ENCODE measurements at regions not wholly inside any gene's neighbourhood (a gene's known extent, or its start where the extent isn't known, plus 50 kb on each side); places are given as distances from the start of the nearest gene placed in this dataset.

DNA sequence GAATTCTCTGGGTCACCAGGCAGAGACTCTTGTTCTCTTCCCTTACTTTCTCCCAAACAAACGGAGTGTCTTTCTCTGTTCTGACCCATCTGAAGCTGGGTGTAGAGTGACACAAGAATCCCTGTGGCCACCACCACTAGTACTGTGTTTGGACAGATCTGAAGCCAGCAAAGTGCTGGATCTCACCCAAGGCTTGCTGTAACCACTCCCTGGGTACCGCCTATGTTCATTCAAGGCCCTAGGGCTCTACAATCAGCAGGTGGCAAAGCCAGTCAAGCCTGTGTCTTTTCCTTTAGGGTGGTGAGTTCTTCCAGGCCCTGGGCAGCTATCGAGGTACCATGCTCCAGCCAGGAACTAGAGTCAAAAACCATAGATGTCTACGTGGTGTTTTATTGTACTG, 149.2 kb upstream of the CTNNB1 start (continued):
- no peak for TF ChIP-seq TCF7 (IDR thresholded peaks at IDR 0.05; ENCODE audit: borderline replicate concordance)
- no peak for TF ChIP-seq RAD51 (IDR thresholded peaks at IDR 0.05; ENCODE audit: borderline replicate concordance, low read depth)

DNA sequence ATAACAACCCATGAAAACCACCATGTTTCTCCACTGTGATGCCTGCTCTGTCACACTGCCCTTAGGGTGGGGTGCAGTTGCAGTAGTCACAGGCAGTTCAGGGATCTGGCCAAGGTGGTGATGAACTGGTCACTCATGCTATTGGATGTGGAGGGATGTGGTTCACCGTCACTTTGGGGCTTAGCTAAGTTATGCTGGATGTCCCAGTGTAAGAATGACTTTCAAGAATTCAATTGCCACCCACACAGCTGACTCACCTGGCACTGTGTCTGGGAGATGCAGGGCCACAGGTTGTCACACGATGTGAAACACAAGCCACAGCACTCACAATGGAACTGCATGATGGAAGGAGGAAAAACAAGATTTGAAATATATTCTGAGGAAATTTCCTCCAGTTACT, 146.1 kb upstream of the CTNNB1 start:
- 0% methylated on average over 2 of the region's 2 CpGs for WGBS (ENCODE audit: insufficient coverage, low coverage, missing lambda C conversion rate)
- POLR2A ChIA-PET = interaction anchor here (0.7 kb wide), 1 partner anchor 20 kb away, joined by 3 read pairs; no protein-coding TSS in a partner anchor
- no peak overlapping the region for H3K4me2 ChIP-seq (ENCODE audit: insufficient read depth, low read length)
- H3K27me3 ChIP-seq (ENCODE audit: control insufficient read depth in 2 of 2, insufficient read depth in 2 of 2, low read length in 2 of 2) = no peaks in the 10 kb centered on the region
- intact Hi-C loops (cut with micrococcal nuclease) = no loop called here
- H3K27ac ChIP-seq (ENCODE audit: extremely low read depth, low read depth, low read length) = no peak overlapping the region
- DNase-seq (ENCODE audit: extremely low read depth in 1 of 4, low spot score in 3 of 4) (no peak), FAIRE-seq (no peak), ATAC-seq (no peak)
- H4K20me1 ChIP-seq (replicated peaks; ENCODE audit: control insufficient read depth, insufficient read depth, low read length) = no peaks in the 10 kb centered on the region
- H3K9ac ChIP-seq (ENCODE audit: insufficient read depth in 1 of 2, low read depth in 2 of 2, low read length in 2 of 2) = no peak overlapping the region
- H3K9me3 ChIP-seq (replicated peaks; ENCODE audit: control insufficient read depth, insufficient read depth, low read depth, low read length) = no peaks in the 10 kb centered on the region
- in situ Hi-C loops (cut with MboI) = no loop called here
- no peaks in the 10 kb centered on the region for H3K4me1 ChIP-seq (replicated peaks in 1 of 2; ENCODE audit: control insufficient read depth in 2 of 2, insufficient read depth in 2 of 2, low read length in 2 of 2)
- no peak overlapping the region for H3K4me3 ChIP-seq
- H3K36me3 ChIP-seq (ENCODE audit: control insufficient read depth, insufficient read depth, low read length) = no peaks in the 10 kb centered on the region
- no peaks in the 10 kb centered on the region for H3K9me1 ChIP-seq (ENCODE audit: control insufficient read depth, insufficient read depth, low read length)
- CTCF ChIA-PET (ENCODE audit: low intra/inter-chr PET ratio) = interaction anchor here (0.7 kb wide), 1 partner anchor 26 kb away, joined by 3 read pairs; no protein-coding TSS in a partner anchor
- no peaks in the 10 kb centered on the region for H3K79me2 ChIP-seq (ENCODE audit: control insufficient read depth, insufficient read depth, low read length)
- BruUV-seq (replicated peaks) = no TSS peak
- H2AFZ ChIP-seq (ENCODE audit: low read depth, low read length) = no peak overlapping the region
- TF ChIP-seq TBL1XR1 (IDR thresholded peaks at IDR 0.05; ENCODE audit: low read length in 2 of 2) (no peak), ZNF124 (CRISPR knock-in tag; IDR thresholded peaks at IDR 0.05) (no peak), ZKSCAN8 (CRISPR knock-in tag; IDR thresholded peaks at IDR 0.05) (no peak), ZNF274 (IDR thresholded peaks at IDR 0.05; ENCODE audit: borderline replicate concordance, low read depth, low read length) (no peak), HNRNPH1 (optimal IDR thresholded peaks at IDR 0.05; ENCODE audit: low read depth, low read length) (no peak), ETV6 (IDR thresholded peaks at IDR 0.05; ENCODE audit: borderline replicate concordance in 1 of 2, low read depth in 2 of 2, low read length in 1 of 2) (no peak), ETV6 (CRISPR knock-in tag; IDR thresholded peaks at IDR 0.05; ENCODE audit: borderline replicate concordance) (no peak), YBX1 (IDR thresholded peaks at IDR 0.05) (no peak), NCOA6 (IDR thresholded peaks at IDR 0.05) (no peak), HDAC3 (IDR thresholded peaks at IDR 0.05; ENCODE audit: borderline replicate concordance, partially characterized antibody) (no peak), MAFK (IDR thresholded peaks at IDR 0.05; ENCODE audit: low read length) (no peak)
- TF ChIP-seq, protein P1, sequence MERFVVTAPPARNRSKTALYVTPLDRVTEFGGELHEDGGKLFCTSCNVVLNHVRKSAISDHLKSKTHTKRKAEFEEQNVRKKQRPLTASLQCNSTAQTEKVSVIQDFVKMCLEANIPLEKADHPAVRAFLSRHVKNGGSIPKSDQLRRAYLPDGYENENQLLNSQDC (CRISPR knock-in tag; IDR thresholded peaks at IDR 0.05) = no peak
- TF ChIP-seq, protein P2, sequence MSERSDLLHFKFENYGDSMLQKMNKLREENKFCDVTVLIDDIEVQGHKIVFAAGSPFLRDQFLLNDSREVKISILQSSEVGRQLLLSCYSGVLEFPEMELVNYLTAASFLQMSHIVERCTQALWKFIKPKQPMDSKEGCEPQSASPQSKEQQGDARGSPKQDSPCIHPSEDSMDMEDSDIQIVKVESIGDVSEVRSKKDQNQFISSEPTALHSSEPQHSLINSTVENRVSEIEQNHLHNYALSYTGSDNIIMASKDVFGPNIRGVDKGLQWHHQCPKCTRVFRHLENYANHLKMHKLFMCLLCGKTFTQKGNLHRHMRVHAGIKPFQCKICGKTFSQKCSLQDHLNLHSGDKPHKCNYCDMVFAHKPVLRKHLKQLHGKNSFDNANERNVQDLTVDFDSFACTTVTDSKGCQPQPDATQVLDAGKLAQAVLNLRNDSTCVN (CRISPR knock-in tag; IDR thresholded peaks at IDR 0.05) = no peak
- TF ChIP-seq, protein P3, sequence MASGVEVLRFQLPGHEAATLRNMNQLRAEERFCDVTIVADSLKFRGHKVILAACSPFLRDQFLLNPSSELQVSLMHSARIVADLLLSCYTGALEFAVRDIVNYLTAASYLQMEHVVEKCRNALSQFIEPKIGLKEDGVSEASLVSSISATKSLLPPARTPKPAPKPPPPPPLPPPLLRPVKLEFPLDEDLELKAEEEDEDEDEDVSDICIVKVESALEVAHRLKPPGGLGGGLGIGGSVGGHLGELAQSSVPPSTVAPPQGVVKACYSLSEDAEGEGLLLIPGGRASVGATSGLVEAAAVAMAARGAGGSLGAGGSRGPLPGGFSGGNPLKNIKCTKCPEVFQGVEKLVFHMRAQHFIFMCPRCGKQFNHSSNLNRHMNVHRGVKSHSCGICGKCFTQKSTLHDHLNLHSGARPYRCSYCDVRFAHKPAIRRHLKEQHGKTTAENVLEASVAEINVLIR (CRISPR knock-in tag; IDR thresholded peaks at IDR 0.05) = no peak
- TF ChIP-seq, protein P4, sequence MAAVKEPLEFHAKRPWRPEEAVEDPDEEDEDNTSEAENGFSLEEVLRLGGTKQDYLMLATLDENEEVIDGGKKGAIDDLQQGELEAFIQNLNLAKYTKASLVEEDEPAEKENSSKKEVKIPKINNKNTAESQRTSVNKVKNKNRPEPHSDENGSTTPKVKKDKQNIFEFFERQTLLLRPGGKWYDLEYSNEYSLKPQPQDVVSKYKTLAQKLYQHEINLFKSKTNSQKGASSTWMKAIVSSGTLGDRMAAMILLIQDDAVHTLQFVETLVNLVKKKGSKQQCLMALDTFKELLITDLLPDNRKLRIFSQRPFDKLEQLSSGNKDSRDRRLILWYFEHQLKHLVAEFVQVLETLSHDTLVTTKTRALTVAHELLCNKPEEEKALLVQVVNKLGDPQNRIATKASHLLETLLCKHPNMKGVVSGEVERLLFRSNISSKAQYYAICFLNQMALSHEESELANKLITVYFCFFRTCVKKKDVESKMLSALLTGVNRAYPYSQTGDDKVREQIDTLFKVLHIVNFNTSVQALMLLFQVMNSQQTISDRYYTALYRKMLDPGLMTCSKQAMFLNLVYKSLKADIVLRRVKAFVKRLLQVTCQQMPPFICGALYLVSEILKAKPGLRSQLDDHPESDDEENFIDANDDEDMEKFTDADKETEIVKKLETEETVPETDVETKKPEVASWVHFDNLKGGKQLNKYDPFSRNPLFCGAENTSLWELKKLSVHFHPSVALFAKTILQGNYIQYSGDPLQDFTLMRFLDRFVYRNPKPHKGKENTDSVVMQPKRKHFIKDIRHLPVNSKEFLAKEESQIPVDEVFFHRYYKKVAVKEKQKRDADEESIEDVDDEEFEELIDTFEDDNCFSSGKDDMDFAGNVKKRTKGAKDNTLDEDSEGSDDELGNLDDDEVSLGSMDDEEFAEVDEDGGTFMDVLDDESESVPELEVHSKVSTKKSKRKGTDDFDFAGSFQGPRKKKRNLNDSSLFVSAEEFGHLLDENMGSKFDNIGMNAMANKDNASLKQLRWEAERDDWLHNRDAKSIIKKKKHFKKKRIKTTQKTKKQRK (IDR thresholded peaks at IDR 0.05; ENCODE audit: borderline replicate concordance, low read depth, low read length) = no peak
